Amniotic stem cell (primary cell): ENCODE measurements at regions not wholly inside any gene's neighbourhood (a gene's known extent, or its start where the extent isn't known, plus 50 kb on each side); places are given as distances from the start of the nearest gene placed in this dataset.
"Not testable (repeated sequence)": the region's sequence is repeated elsewhere in the genome, so short reads cannot be mapped to it uniquely, and the experiment has no call there.

Experiments used
- DNase-seq: peaks from one replicate; lab custom pipeline; 2025; lab: John Stamatoyannopoulos, UW

- no peak for DNase-seq
These were observed 591.3 kb upstream of the HS3ST5 start for GRCh38 chr6:114934079-114934478.

GRCh38 chr6:114928731-114929130, 585.9 kb upstream of the HS3ST5 start:
- DNase-seq: not testable (repeated sequence)

GRCh38 chr6:114906096-114906495, 563.3 kb upstream of the HS3ST5 start:
- DNase-seq: no peak

- peak; percentile 5 for DNase-seq
These were observed 554.7 kb upstream of the HS3ST5 start for GRCh38 chr6:114897536-114897935.

GRCh38 chr6:114892211-114892610, 549.4 kb upstream of the HS3ST5 start:
- DNase-seq: no peak

- DNase-seq: no peak
These were observed 545.4 kb upstream of the HS3ST5 start for GRCh38 chr6:114888241-114888640.

GRCh38 chr6:114886670-114887436, 544.0 kb upstream of the HS3ST5 start:
- DNase-seq: no peak

- no peak for DNase-seq
These were observed 536.9 kb upstream of the HS3ST5 start for GRCh38 chr6:114879693-114880092.

GRCh38 chr6:114878091-114878490, 535.3 kb upstream of the HS3ST5 start:
- no peak for DNase-seq

GRCh38 chr6:114874410-114874809, 531.6 kb upstream of the HS3ST5 start:
- DNase-seq: no peak

GRCh38 chr6:114865506-114865905, 522.7 kb upstream of the HS3ST5 start:
- not testable (repeated sequence) for DNase-seq

- DNase-seq: no peak
These were observed 520.8 kb upstream of the HS3ST5 start for GRCh38 chr6:114863610-114864009.

- no peak for DNase-seq
These were observed 520.0 kb upstream of the HS3ST5 start for GRCh38 chr6:114862819-114863218.

GRCh38 chr6:114862064-114862463, 519.2 kb upstream of the HS3ST5 start:
- no peak for DNase-seq

GRCh38 chr6:114844359-114844758, 501.5 kb upstream of the HS3ST5 start:
- DNase-seq: no peak

GRCh38 chr6:114839019-114839418, 496.2 kb upstream of the HS3ST5 start:
- no peak for DNase-seq

- no peak for DNase-seq
These were observed 490.4 kb upstream of the HS3ST5 start for GRCh38 chr6:114833211-114833610.

- no peak for DNase-seq
These were observed 487.7 kb upstream of the HS3ST5 start for GRCh38 chr6:114830515-114830914.

- no peak for DNase-seq
These were observed 484.3 kb upstream of the HS3ST5 start for GRCh38 chr6:114827135-114827534.

- DNase-seq: no peak
These were observed 481.6 kb upstream of the HS3ST5 start for GRCh38 chr6:114824409-114824808.

- DNase-seq: no peak
These were observed 473.9 kb upstream of the HS3ST5 start for GRCh38 chr6:114816678-114817077.

- DNase-seq: no peak
These were observed 467.6 kb upstream of the HS3ST5 start for GRCh38 chr6:114810468-114810867.

GRCh38 chr6:114805426-114805825, 462.6 kb upstream of the HS3ST5 start:
- not testable (repeated sequence) for DNase-seq

- no peak for DNase-seq
These were observed 453.8 kb upstream of the HS3ST5 start for GRCh38 chr6:114796576-114796975.
